ENCODE measurements at regions not wholly inside any gene's neighbourhood (a gene's known extent, or its start where the extent isn't known, plus 50 kb on each side); places are given as distances from the start of the nearest gene placed in this dataset.

DNA sequence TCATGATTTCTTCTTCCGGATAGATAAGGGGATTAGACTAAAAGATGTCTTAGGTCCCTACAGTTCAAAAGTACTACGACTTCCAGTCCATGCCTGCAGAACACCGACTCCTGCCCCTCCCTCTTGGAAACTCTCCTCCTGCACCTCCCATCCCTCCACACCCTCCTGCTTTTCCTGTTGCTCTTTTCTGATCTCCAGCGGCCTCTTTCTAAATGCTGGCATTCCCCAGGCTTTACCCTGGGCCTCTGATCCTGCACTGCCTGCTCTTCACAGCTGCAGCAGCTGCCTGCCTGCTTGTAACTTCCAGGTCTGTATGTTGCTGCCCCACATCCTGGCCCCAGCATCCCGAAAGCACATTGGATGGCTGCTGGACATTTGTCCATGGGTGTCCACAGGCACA lies 154.2 kb downstream of the KCNJ12 start:
- no peaks in the 10 kb centered on the region for H3K4me1 ChIP-seq
- Mint-ChIP-seq H3K27me3 (ENCODE audit: insufficient read depth, unreplicated experiment) (no peaks in the 10 kb centered on the region), H3K4me3 (ENCODE audit: unreplicated experiment) (no peak overlapping the region), H3K27ac (ENCODE audit: unreplicated experiment) (no peak overlapping the region), H3K4me1 (ENCODE audit: low read depth, unreplicated experiment) (no peaks in the 10 kb centered on the region), H3K36me3 (ENCODE audit: insufficient read depth, unreplicated experiment) (peaks cover 4% of the 10 kb centered on the region), H3K9me3 (ENCODE audit: unreplicated experiment) (no peaks in the 10 kb centered on the region)
- POLR2A ChIA-PET = no interaction called here
- CTCF ChIA-PET = no interaction called here
- intact Hi-C loops (cut with micrococcal nuclease; ENCODE audit: unreplicated experiment) = no loop called here
- no peaks in the 10 kb centered on the region for H3K36me3 ChIP-seq (ENCODE audit: control insufficient read depth, insufficient read depth, low read length)
- no peak overlapping the region for H3K4me3 ChIP-seq (ENCODE audit: low read depth, low read length)
- DNase-seq = no peak
- no TSS peak for BruUV-seq (replicated peaks)
- no peaks in the 10 kb centered on the region for H3K9me3 ChIP-seq
- H3K27me3 ChIP-seq (replicated peaks; ENCODE audit: control insufficient read depth, insufficient read depth, low read length) = no peaks in the 10 kb centered on the region
- TF ChIP-seq, protein P1, sequence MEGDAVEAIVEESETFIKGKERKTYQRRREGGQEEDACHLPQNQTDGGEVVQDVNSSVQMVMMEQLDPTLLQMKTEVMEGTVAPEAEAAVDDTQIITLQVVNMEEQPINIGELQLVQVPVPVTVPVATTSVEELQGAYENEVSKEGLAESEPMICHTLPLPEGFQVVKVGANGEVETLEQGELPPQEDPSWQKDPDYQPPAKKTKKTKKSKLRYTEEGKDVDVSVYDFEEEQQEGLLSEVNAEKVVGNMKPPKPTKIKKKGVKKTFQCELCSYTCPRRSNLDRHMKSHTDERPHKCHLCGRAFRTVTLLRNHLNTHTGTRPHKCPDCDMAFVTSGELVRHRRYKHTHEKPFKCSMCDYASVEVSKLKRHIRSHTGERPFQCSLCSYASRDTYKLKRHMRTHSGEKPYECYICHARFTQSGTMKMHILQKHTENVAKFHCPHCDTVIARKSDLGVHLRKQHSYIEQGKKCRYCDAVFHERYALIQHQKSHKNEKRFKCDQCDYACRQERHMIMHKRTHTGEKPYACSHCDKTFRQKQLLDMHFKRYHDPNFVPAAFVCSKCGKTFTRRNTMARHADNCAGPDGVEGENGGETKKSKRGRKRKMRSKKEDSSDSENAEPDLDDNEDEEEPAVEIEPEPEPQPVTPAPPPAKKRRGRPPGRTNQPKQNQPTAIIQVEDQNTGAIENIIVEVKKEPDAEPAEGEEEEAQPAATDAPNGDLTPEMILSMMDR (IDR thresholded peaks at IDR 0.05; ENCODE audit: insufficient read depth in 1 of 2, low read depth in 1 of 2, low read length in 1 of 2, severe bottlenecking in 1 of 2, unreplicated experiment in 1 of 2) = no peak

DNA sequence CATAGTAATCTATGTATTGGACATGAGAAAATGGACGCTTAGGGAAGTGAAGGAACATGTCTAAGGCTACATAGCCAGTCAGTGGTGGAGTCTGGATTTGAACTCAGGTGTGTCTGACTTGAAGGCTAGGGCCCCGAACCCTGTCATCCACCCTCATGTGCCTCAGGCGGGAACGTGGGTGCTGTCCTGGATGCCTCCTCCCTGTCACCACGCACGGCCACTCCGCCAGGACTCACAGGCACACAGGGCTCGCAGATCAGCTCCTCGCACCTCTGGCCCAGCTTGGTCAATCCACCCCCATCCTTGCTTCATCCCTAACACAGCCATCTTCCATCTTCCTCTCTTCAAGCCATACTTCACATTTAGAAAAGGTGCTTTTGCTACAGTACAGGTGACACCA lies 154.7 kb downstream of the KCNJ12 start:
- Histone ChIP-seq H3K27me3 (replicated peaks; ENCODE audit: control insufficient read depth, insufficient read depth, low read length) (no peaks in the 10 kb centered on the region), H3K4me3 (ENCODE audit: low read depth, low read length) (no peak overlapping the region), H3K36me3 (ENCODE audit: control insufficient read depth, insufficient read depth, low read length) (no peaks in the 10 kb centered on the region), H3K9me3 (no peaks in the 10 kb centered on the region), H3K4me1 (no peaks in the 10 kb centered on the region)
- no TSS peak for BruUV-seq (replicated peaks)
- intact Hi-C loops (cut with micrococcal nuclease; ENCODE audit: unreplicated experiment) = no loop called here
- no peaks in the 10 kb centered on the region for H3K27me3 Mint-ChIP-seq (ENCODE audit: insufficient read depth, unreplicated experiment)
- DNase-seq = no peak
- H3K4me1 Mint-ChIP-seq (ENCODE audit: low read depth, unreplicated experiment) = no peaks in the 10 kb centered on the region
- ChIA-PET CTCF (no interaction called here), POLR2A (no interaction called here)
- H3K9me3 Mint-ChIP-seq (ENCODE audit: unreplicated experiment) = no peaks in the 10 kb centered on the region
- no peak overlapping the region for H3K27ac Mint-ChIP-seq (ENCODE audit: unreplicated experiment)
- TF ChIP-seq, protein P1 (IDR thresholded peaks at IDR 0.05; ENCODE audit: insufficient read depth in 1 of 2, low read depth in 1 of 2, low read length in 1 of 2, severe bottlenecking in 1 of 2, unreplicated experiment in 1 of 2) = no peak
- H3K36me3 Mint-ChIP-seq (ENCODE audit: insufficient read depth, unreplicated experiment) = peaks cover 4% of the 10 kb centered on the region
- no peak overlapping the region for H3K4me3 Mint-ChIP-seq (ENCODE audit: unreplicated experiment)

DNA sequence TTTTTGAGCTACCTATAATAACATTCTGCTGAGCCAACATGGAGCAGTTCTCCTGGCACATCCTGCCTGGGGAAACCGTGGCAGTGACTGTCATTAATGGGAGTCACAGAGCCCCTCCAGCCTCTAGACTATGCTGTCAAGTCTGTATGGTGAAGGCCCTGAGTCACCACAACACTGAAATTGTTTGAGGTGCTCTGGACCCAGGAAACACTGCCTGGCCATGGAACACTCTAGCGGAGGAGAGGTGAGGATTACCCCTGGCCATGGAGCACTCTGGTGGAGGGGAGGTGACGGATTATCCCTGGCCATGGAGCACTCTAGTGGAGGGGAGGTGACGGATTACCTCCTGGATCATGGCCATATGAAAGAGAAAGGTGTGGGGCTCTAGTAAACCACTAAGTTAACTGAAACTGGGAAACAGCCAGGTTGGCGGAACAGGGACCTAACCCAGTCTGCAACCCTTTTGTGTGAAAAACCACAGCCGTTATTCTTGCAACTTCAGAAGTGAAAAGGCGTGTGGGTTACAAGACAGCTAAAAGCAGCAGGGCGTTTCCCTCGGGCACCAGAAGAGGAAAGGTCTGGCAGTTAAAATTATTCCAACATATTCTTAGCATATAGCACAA lies 156.7 kb downstream of the KCNJ12 start:
- CTCF ChIA-PET = no interaction called here
- Histone ChIP-seq H3K27me3 (replicated peaks; ENCODE audit: control insufficient read depth, insufficient read depth, low read length) (no peaks in the 10 kb centered on the region), H3K36me3 (ENCODE audit: control insufficient read depth, insufficient read depth, low read length) (no peaks in the 10 kb centered on the region), H3K9me3 (peaks cover 6% of the 10 kb centered on the region; the same call in 1 of the 2 replicates), H3K4me1 (no peaks in the 10 kb centered on the region), H3K4me3 (ENCODE audit: low read depth, low read length) (no peak overlapping the region)
- POLR2A ChIA-PET = no interaction called here
- Mint-ChIP-seq H3K27ac (ENCODE audit: unreplicated experiment) (no peak overlapping the region), H3K36me3 (ENCODE audit: insufficient read depth, unreplicated experiment) (peaks cover 4% of the 10 kb centered on the region), H3K4me3 (ENCODE audit: unreplicated experiment) (no peak overlapping the region), H3K27me3 (ENCODE audit: insufficient read depth, unreplicated experiment) (no peaks in the 10 kb centered on the region), H3K4me1 (ENCODE audit: low read depth, unreplicated experiment) (no peaks in the 10 kb centered on the region), H3K9me3 (ENCODE audit: unreplicated experiment) (peaks cover 16% of the 10 kb centered on the region)
- DNase-seq = no peak
- TF ChIP-seq, protein P1 (IDR thresholded peaks at IDR 0.05; ENCODE audit: insufficient read depth in 1 of 2, low read depth in 1 of 2, low read length in 1 of 2, severe bottlenecking in 1 of 2, unreplicated experiment in 1 of 2) = no peak
- intact Hi-C loops (cut with micrococcal nuclease; ENCODE audit: unreplicated experiment) = no loop called here
- BruUV-seq (replicated peaks) = no TSS peak

Measured in Caco-2 (cell line).